Astrocyte (in vitro differentiated cells and primary cell): ENCODE measurements at regions not wholly inside any gene's neighbourhood (a gene's known extent, or its start where the extent isn't known, plus 50 kb on each side); places are given as distances from the start of the nearest gene placed in this dataset.

Experiments used
- DNase-seq: peaks from one replicate; pipeline ENCODE4 v3.0.0-alpha.2; 2010; ENCODE audit warnings: low read depth
- FAIRE-seq: peaks from 2 replicates; lab custom pipeline; 2011; peaks lifted over from hg19 to GRCh38; lab: Jason Lieb, UNC
- H2AFZ ChIP-seq: 2 replicates; pipeline ENCODE4 v1.6.0; 2012; ENCODE audit warnings: low read depth, low read length, inconsistent platforms
- H3K27ac ChIP-seq: 2 replicates; pipeline ENCODE4 v1.5.1; 2011; ENCODE audit warnings: low read depth, low read length, inconsistent platforms
- H3K27me3 ChIP-seq: 2 replicates; pipeline ENCODE4 v1.6.0; 2011; ENCODE audit warnings: low read length, inconsistent platforms; ENCODE audit not compliant: insufficient read depth
- H3K36me3 ChIP-seq: 2 replicates; pipeline ENCODE4 v1.5.1; 2011; ENCODE audit warnings: low read length, inconsistent platforms; ENCODE audit not compliant: insufficient read depth
- H3K4me1 ChIP-seq: 2 replicates; pipeline ENCODE4 v1.5.1; 2011; ENCODE audit warnings: low read length, inconsistent platforms; ENCODE audit not compliant: insufficient read depth
- H3K4me2 ChIP-seq: 2 replicates; pipeline ENCODE4 v1.6.0; 2012; ENCODE audit warnings: low read length, inconsistent platforms
- H3K4me3 ChIP-seq: 2 replicates; pipeline ENCODE4 v1.5.1; 2011; ENCODE audit warnings: low read depth, mild to moderate bottlenecking, low read length, inconsistent platforms; ENCODE audit not compliant: insufficient read depth
- H3K79me2 ChIP-seq: 2 replicates; pipeline ENCODE4 v1.6.0; 2012; ENCODE audit warnings: mild to moderate bottlenecking, low read length, inconsistent platforms; ENCODE audit not compliant: insufficient read depth
- H3K9ac ChIP-seq: 2 replicates; pipeline ENCODE4 v1.6.0; 2012; ENCODE audit warnings: mild to moderate bottlenecking, low read length, inconsistent platforms
- H3K9me3 ChIP-seq: 2 replicates; pipeline ENCODE4 v1.5.1; 2012; ENCODE audit warnings: low read depth, mild to moderate bottlenecking, low read length, inconsistent platforms; ENCODE audit not compliant: insufficient read depth
- H4K20me1 ChIP-seq: 2 replicates; pipeline ENCODE4 v1.6.0; 2012; ENCODE audit warnings: low read length, inconsistent platforms; ENCODE audit not compliant: insufficient read depth
- H3K27ac Mint-ChIP-seq: one replicate; pipeline ENCODE4 v1.8.0; 2021; ENCODE audit warnings: mild to moderate bottlenecking, mixed read lengths; ENCODE audit not compliant: unreplicated experiment
- H3K27me3 Mint-ChIP-seq: one replicate; pipeline ENCODE4 v1.8.0; 2021; ENCODE audit warnings: low read depth, mixed read lengths; ENCODE audit not compliant: unreplicated experiment
- H3K36me3 Mint-ChIP-seq: one replicate; pipeline ENCODE4 v1.8.0; 2021; ENCODE audit warnings: low read depth, mixed read lengths; ENCODE audit not compliant: unreplicated experiment
- H3K4me1 Mint-ChIP-seq: one replicate; pipeline ENCODE4 v1.8.0; 2021; ENCODE audit warnings: low read depth, mixed read lengths; ENCODE audit not compliant: unreplicated experiment
- H3K4me3 Mint-ChIP-seq: one replicate; pipeline ENCODE4 v1.8.0; 2021; ENCODE audit warnings: mild to moderate bottlenecking, moderate library complexity, mixed read lengths; ENCODE audit not compliant: unreplicated experiment
- H3K9me3 Mint-ChIP-seq: one replicate; pipeline ENCODE4 v1.8.0; 2021; ENCODE audit warnings: mild to moderate bottlenecking, mixed read lengths; ENCODE audit not compliant: unreplicated experiment
- CTCF ChIP-seq: IDR thresholded peaks from 2 replicates; pipeline ENCODE4 v1.5.1; 2011; ENCODE audit warnings: low read depth, mild to moderate bottlenecking, inconsistent platforms, low read length, moderate library complexity; ENCODE audit not compliant: insufficient read depth
- EZH2 ChIP-seq: IDR thresholded peaks from 2 replicates; pipeline ENCODE4 v1.6.1; 2012; ENCODE audit warnings: mild to moderate bottlenecking, low read length, inconsistent platforms; ENCODE audit not compliant: insufficient read depth

- TF ChIP-seq EZH2 (no peak), CTCF (no peak)
Observed at GRCh38 chr1:64337926-64338325, 132.0 kb upstream of the CACHD1 start.

GRCh38 chr1:64340361-64340760, 129.6 kb upstream of the CACHD1 start:
- peaks cover 2% of the 10 kb centered on the region for H3K27me3 ChIP-seq
- peaks cover 5% of the 10 kb centered on the region for H3K4me1 Mint-ChIP-seq
- DNase-seq: no peak
- no peak overlapping the region for H2AFZ ChIP-seq
- H3K27ac ChIP-seq: no peak overlapping the region
- peaks cover 3% of the 10 kb centered on the region for H3K9me3 Mint-ChIP-seq
- H3K9me3 ChIP-seq: no peaks in the 10 kb centered on the region
- no peaks in the 10 kb centered on the region for H4K20me1 ChIP-seq
- TF ChIP-seq EZH2: no peak
- TF ChIP-seq CTCF: no peak
- no peak overlapping the region for H3K4me3 ChIP-seq
- no peaks in the 10 kb centered on the region for H3K79me2 ChIP-seq
- no peak overlapping the region for H3K4me3 Mint-ChIP-seq
- no peaks in the 10 kb centered on the region for H3K36me3 ChIP-seq
- no peak overlapping the region for H3K9ac ChIP-seq
- H3K4me1 ChIP-seq: peaks cover 9% of the 10 kb centered on the region
- no peak overlapping the region for H3K27ac Mint-ChIP-seq
- H3K36me3 Mint-ChIP-seq: no peaks in the 10 kb centered on the region
- H3K27me3 Mint-ChIP-seq: peaks cover 7% of the 10 kb centered on the region
- H3K4me2 ChIP-seq: no peak overlapping the region
- no peak for FAIRE-seq

More at GRCh38 chr1:64337926-64338325, 132.0 kb upstream of the CACHD1 start:
- FAIRE-seq: peak; percentile 20
- H2AFZ ChIP-seq: no peak overlapping the region
- H3K27ac ChIP-seq: no peak overlapping the region
- no peaks in the 10 kb centered on the region for H3K79me2 ChIP-seq
- Mint-ChIP-seq H3K27ac (no peak overlapping the region), H3K4me3 (no peak overlapping the region), H3K9me3 (peaks cover 3% of the 10 kb centered on the region), H3K36me3 (no peaks in the 10 kb centered on the region), H3K4me1 (peaks cover under 1% of the 10 kb centered on the region), H3K27me3 (peaks cover 12% of the 10 kb centered on the region)
- peaks cover 2% of the 10 kb centered on the region for H3K27me3 ChIP-seq
- no peaks in the 10 kb centered on the region for H4K20me1 ChIP-seq
- no peaks in the 10 kb centered on the region for H3K36me3 ChIP-seq
- H3K9ac ChIP-seq: no peak overlapping the region
- DNase-seq: no peak
- H3K4me2 ChIP-seq: no peak overlapping the region
- H3K4me3 ChIP-seq: no peak overlapping the region
- H3K9me3 ChIP-seq: no peaks in the 10 kb centered on the region
- no peaks in the 10 kb centered on the region for H3K4me1 ChIP-seq

- FAIRE-seq (no peak), DNase-seq (peak; percentile 67)
- Histone ChIP-seq H3K27me3 (no peaks in the 10 kb centered on the region), H3K9me3 (no peaks in the 10 kb centered on the region), H2AFZ (no peak overlapping the region), H3K4me3 (no peak overlapping the region), H3K27ac (no peak overlapping the region), H3K79me2 (no peaks in the 10 kb centered on the region), H3K9ac (no peak overlapping the region), H3K4me2 (peak overlapping the region; percentile 51), H4K20me1 (no peaks in the 10 kb centered on the region), H3K36me3 (no peaks in the 10 kb centered on the region), H3K4me1 (peaks cover 9% of the 10 kb centered on the region)
- Mint-ChIP-seq H3K27ac (no peak overlapping the region), H3K36me3 (no peaks in the 10 kb centered on the region), H3K4me1 (peaks cover 9% of the 10 kb centered on the region), H3K27me3 (peaks cover 7% of the 10 kb centered on the region), H3K9me3 (peaks cover 3% of the 10 kb centered on the region), H3K4me3 (no peak overlapping the region)
- TF ChIP-seq EZH2 (no peak), CTCF (no peak)
Observed at GRCh38 chr1:64343105-64343822, 126.7 kb upstream of the CACHD1 start.
